ENCODE measurements at regions not wholly inside any gene's neighbourhood (a gene's known extent, or its start where the extent isn't known, plus 50 kb on each side); places are given as distances from the start of the nearest gene placed in this dataset.
A peak's percentile ranks its signal among the peaks of the same experiment; 100 is the strongest.

DNA sequence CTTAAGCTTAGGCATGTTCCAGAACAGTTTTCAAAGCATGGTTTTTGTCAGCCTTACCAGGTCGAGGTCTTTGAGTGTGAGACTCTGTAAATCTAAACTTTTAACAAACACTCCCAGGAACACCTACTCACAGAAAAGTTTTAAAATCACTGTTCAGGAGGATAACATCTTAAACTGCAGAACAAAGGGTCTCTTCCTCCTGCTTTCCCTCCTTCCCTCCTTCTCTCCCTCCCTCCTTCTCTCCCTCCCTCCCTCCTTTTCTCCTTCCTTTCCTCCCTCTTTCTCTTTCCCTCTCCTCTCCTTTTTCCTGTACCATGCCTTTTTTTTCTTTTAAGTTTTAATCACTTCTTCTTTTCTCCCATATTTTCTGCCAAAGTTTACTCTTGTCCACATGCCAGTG is 153.5 kb upstream of the MAF start:
- H3K27ac ChIP-seq: no peak overlapping the region
- peaks cover 0 to 8% (median 0%) of the 10 kb centered on the region in 4 donors for H3K9me3 ChIP-seq
- no peak overlapping the region for H3K4me3 ChIP-seq
- H3K27me3 ChIP-seq: no peaks in the 10 kb centered on the region
- TF ChIP-seq, protein P1, sequence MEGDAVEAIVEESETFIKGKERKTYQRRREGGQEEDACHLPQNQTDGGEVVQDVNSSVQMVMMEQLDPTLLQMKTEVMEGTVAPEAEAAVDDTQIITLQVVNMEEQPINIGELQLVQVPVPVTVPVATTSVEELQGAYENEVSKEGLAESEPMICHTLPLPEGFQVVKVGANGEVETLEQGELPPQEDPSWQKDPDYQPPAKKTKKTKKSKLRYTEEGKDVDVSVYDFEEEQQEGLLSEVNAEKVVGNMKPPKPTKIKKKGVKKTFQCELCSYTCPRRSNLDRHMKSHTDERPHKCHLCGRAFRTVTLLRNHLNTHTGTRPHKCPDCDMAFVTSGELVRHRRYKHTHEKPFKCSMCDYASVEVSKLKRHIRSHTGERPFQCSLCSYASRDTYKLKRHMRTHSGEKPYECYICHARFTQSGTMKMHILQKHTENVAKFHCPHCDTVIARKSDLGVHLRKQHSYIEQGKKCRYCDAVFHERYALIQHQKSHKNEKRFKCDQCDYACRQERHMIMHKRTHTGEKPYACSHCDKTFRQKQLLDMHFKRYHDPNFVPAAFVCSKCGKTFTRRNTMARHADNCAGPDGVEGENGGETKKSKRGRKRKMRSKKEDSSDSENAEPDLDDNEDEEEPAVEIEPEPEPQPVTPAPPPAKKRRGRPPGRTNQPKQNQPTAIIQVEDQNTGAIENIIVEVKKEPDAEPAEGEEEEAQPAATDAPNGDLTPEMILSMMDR (IDR thresholded peaks at IDR 0.05): no peak
- no peak for TF ChIP-seq EP300 (IDR thresholded peaks at IDR 0.05)
- TF ChIP-seq POLR2A (IDR thresholded peaks at IDR 0.05): no peak
- H3K4me1 ChIP-seq: peaks cover 0 to 26% (median 2%) of the 10 kb centered on the region in 4 donors
- H3K36me3 ChIP-seq: peaks cover 0 to 10% (median 0%) of the 10 kb centered on the region in 3 donors
- WGBS, 2 donors: 46 to 56% methylated on average over 1 of the region's 1 CpG
- no peak for DNase-seq (ENCODE audit: low spot score in 2 of 2)

DNA sequence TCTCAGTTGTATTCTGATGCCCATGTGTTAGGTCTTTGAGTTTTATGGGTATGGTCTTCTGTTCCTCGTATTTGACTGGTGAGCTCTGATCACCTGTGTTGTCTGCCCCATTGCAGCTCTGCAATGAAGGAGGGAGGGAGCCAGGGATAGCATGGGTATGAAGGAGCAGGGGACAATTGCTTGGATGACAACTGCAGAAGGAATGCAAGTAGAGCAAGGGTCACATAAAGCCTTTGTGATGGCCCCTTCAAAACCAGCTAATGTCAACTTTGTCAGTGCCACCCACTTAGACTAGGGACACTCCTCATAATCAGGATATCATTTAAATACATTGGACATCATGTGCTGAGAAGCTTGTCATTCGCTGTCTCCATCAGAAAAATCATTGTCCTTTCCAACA is 152.7 kb upstream of the MAF start:
- DNase-seq (ENCODE audit: low spot score in 2 of 2): no peak
- Histone ChIP-seq H3K9me3 (peaks cover 0 to 8% (median 0%) of the 10 kb centered on the region in 4 donors), H3K27me3 (no peaks in the 10 kb centered on the region), H3K27ac (no peak overlapping the region), H3K4me3 (no peak overlapping the region), H3K4me1 (peaks cover 0 to 26% (median 2%) of the 10 kb centered on the region in 4 donors), H3K36me3 (peaks cover 0 to 10% (median 0%) of the 10 kb centered on the region in 3 donors)
- WGBS, 2 donors: 95 to 98% methylated on average over 2 of the region's 2 CpGs
- TF ChIP-seq EP300 (IDR thresholded peaks at IDR 0.05) (no peak), POLR2A (IDR thresholded peaks at IDR 0.05) (no peak)
- TF ChIP-seq, protein P1 (IDR thresholded peaks at IDR 0.05): no peak

DNA sequence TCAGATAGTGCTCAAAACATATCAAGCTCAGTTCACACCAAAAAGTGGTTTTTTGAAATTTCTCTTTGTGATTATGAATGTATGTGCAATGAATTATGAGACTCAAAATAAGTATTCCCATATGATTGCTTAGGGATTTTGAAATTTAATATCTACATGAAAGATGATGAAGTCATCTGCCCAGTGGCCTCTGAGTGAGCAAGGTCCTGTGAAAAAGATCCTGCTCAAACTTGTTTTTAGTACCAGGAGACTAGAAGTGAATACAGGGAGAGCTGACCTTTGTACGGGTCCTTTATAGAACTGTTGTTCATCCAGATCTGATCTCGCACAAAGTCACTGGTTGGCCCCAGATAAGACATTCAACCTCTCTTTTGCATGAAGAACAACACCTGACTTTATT is 151.9 kb upstream of the MAF start:
- no peak for DNase-seq (ENCODE audit: low spot score in 2 of 2)
- peaks cover 0 to 26% (median 2%) of the 10 kb centered on the region in 4 donors for H3K4me1 ChIP-seq
- H3K9me3 ChIP-seq: peaks cover 0 to 8% (median 0%) of the 10 kb centered on the region in 4 donors
- H3K4me3 ChIP-seq: no peak overlapping the region
- H3K27ac ChIP-seq: no peak overlapping the region
- TF ChIP-seq EP300 (IDR thresholded peaks at IDR 0.05) (no peak), POLR2A (IDR thresholded peaks at IDR 0.05) (no peak)
- H3K27me3 ChIP-seq: no peaks in the 10 kb centered on the region
- WGBS, 2 donors: 72 to 81% methylated on average over 2 of the region's 2 CpGs
- peaks cover 0 to 10% (median 0%) of the 10 kb centered on the region in 3 donors for H3K36me3 ChIP-seq

DNA sequence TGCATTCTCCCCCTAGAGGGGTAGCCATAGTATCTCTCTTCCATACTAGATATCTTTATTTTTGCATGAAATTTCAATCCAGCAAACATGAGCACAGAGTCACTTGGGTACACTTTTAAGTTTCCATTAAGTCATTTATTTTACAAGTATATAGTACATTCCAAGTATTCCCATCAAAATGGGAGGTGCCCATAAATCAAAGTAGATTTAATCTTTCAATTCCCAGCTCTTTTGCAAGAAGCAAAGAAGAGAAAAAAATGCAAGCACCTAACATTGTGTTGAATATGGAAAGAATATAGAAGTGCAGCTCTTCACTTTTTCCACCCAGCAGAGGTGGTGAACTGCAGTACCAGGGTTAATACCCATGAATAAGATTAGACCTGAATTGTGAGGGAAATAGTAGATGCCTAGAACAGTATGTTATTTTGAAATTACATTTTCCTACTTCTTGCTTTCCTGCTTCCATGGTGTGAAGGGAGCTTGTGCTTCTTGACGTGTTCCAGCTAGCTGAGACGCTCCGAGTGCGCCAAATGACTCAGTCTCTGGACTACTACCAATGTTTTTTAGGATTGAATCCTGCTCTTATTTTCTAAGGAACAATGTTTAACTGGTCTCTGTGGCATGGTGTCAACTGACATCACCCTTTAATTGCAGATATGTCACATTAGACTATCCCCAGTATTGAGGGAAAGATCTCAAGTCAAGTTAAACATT is 151.1 kb upstream of the MAF start:
- Histone ChIP-seq H3K27ac (no peak overlapping the region), H3K9me3 (peaks cover 0 to 8% (median 0%) of the 10 kb centered on the region in 4 donors), H3K27me3 (no peaks in the 10 kb centered on the region), H3K4me1 (peaks cover 0 to 26% (median 2%) of the 10 kb centered on the region in 4 donors), H3K36me3 (peaks cover 0 to 10% (median 0%) of the 10 kb centered on the region in 3 donors), H3K4me3 (no peak overlapping the region)
- peak; percentile 21 to 52 for DNase-seq (ENCODE audit: low spot score in 2 of 2)
- 35 to 60% methylated on average over 4 of the region's 4 CpGs for WGBS, 2 donors
- TF ChIP-seq POLR2A (IDR thresholded peaks at IDR 0.05) (no peak), EP300 (IDR thresholded peaks at IDR 0.05) (peak in 1 of 2 donors; percentile 33)
- TF ChIP-seq, protein P1 (IDR thresholded peaks at IDR 0.05): no peak

DNA sequence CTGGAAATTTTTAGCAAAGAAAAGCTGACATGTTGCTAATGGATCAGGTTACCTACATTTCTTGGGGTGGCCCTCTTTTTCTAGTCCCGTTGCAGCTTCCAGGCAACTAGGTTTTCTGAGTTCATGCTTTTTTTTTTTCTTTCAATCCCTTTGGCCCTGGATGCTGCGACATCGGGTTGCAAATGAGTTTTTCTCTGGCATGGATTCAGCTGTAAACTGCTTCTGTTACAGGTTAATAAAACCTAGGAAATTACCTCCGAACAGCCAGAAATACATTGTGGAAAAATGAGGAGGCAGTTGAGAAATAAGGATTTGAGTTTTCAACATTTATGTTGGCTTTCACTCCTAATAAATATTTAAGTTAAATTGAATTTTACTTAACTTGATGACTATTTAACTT is 149.8 kb upstream of the MAF start:
- DNase-seq (ENCODE audit: low spot score in 2 of 2): no peak
- Histone ChIP-seq H3K4me3 (no peak overlapping the region), H3K9me3 (peaks cover 0 to 8% (median 0%) of the 10 kb centered on the region in 4 donors), H3K27me3 (no peaks in the 10 kb centered on the region), H3K4me1 (peaks cover 0 to 26% (median 2%) of the 10 kb centered on the region in 4 donors), H3K27ac (no peak overlapping the region), H3K36me3 (peaks cover 0 to 10% (median 0%) of the 10 kb centered on the region in 3 donors)
- TF ChIP-seq EP300 (IDR thresholded peaks at IDR 0.05) (no peak), POLR2A (IDR thresholded peaks at IDR 0.05) (no peak)
- TF ChIP-seq, protein P1 (IDR thresholded peaks at IDR 0.05): no peak
- 78 to 87% methylated on average over 4 of the region's 4 CpGs for WGBS, 2 donors
